H9 (cell line): ENCODE measurements at regions not wholly inside any gene's neighbourhood (a gene's known extent, or its start where the extent isn't known, plus 50 kb on each side); places are given as distances from the start of the nearest gene placed in this dataset.

Source experiments
- DNase-seq: peaks from one replicate; pipeline ENCODE4 v3.0.0-alpha.2; 2017
- H2AFZ ChIP-seq: one replicate; pipeline ENCODE4 v1.6.1; 2013; ENCODE audit warnings: mild to moderate bottlenecking, low read length, control low read depth, moderate library complexity
- H2AK5ac ChIP-seq: 2 replicates; pipeline ENCODE4 v1.6.1; 2013; ENCODE audit warnings: low read length, control low read depth, mixed read lengths; ENCODE audit not compliant: insufficient read length
- H2BK120ac ChIP-seq: one replicate; pipeline ENCODE4 v1.6.1; 2013; ENCODE audit warnings: low read depth, mild to moderate bottlenecking, low read length, control low read depth, inconsistent platforms; ENCODE audit not compliant: poor library complexity, severe bottlenecking
- H2BK12ac ChIP-seq: 2 replicates; pipeline ENCODE4 v1.6.1; 2013; ENCODE audit warnings: low read length, control low read depth, mixed read lengths, low read depth; ENCODE audit not compliant: insufficient read length
- H2BK15ac ChIP-seq: 2 replicates; pipeline ENCODE4 v1.6.1; 2013; ENCODE audit warnings: low read depth, low read length, control low read depth
- H2BK20ac ChIP-seq: one replicate; pipeline ENCODE4 v1.6.1; 2013; ENCODE audit warnings: low read depth, mild to moderate bottlenecking, low read length, control low read depth, inconsistent platforms; ENCODE audit not compliant: poor library complexity, severe bottlenecking
- H2BK5ac ChIP-seq: 2 replicates; pipeline ENCODE4 v1.6.1; 2013; ENCODE audit warnings: low read length, control low read depth, mixed read lengths; ENCODE audit not compliant: insufficient read length
- H3K14ac ChIP-seq: 2 replicates; pipeline ENCODE4 v1.6.1; 2013; ENCODE audit warnings: low read length, control low read depth; ENCODE audit not compliant: insufficient read depth
- H3K18ac ChIP-seq: 2 replicates; pipeline ENCODE4 v1.6.1; 2013; ENCODE audit warnings: low read depth, mild to moderate bottlenecking, mixed read lengths, low read length, control low read depth; ENCODE audit not compliant: insufficient read length
- H3K23ac ChIP-seq: 2 replicates; pipeline ENCODE4 v1.6.1; 2013; ENCODE audit warnings: low read length, control low read depth, mixed read lengths, low read depth; ENCODE audit not compliant: insufficient read length
- H3K23me2 ChIP-seq: 2 replicates; pipeline ENCODE4 v1.6.1; 2013; ENCODE audit warnings: low read depth, mild to moderate bottlenecking, mixed read lengths, low read length, control low read depth; ENCODE audit not compliant: insufficient read length, poor library complexity, severe bottlenecking
- H3K27ac ChIP-seq: 2 replicates; pipeline ENCODE4 v1.5.1; 2013; ENCODE audit warnings: low read length, control low read depth, mixed read lengths, low read depth; ENCODE audit not compliant: insufficient read length
- H3K27me3 ChIP-seq: 2 replicates; pipeline ENCODE4 v1.6.1; 2013; ENCODE audit warnings: low read length, control low read depth, inconsistent platforms; ENCODE audit not compliant: insufficient read depth
- H3K4ac ChIP-seq: 2 replicates; pipeline ENCODE4 v1.6.1; 2013; ENCODE audit warnings: low read depth, mild to moderate bottlenecking, control low read depth, inconsistent platforms, low read length, moderate library complexity
- H3K4me1 ChIP-seq: 2 replicates; pipeline ENCODE4 v1.6.1; 2013; ENCODE audit warnings: low read length, control low read depth, inconsistent platforms; ENCODE audit not compliant: insufficient read depth
- H3K4me2 ChIP-seq: 2 replicates; pipeline ENCODE4 v1.6.1; 2013; ENCODE audit warnings: low read length, control low read depth, mixed read lengths; ENCODE audit not compliant: insufficient read length, insufficient read depth
- H3K56ac ChIP-seq: 2 replicates; pipeline ENCODE4 v1.6.1; 2013; ENCODE audit warnings: low read depth, mild to moderate bottlenecking, mixed read lengths, low read length, control low read depth; ENCODE audit not compliant: insufficient read length
- H3K79me1 ChIP-seq: 2 replicates; pipeline ENCODE4 v1.6.1; 2013; ENCODE audit warnings: low read depth, mild to moderate bottlenecking, moderate library complexity, low read length, control low read depth, inconsistent platforms; ENCODE audit not compliant: insufficient read depth, poor library complexity, severe bottlenecking
- H3K79me2 ChIP-seq: 2 replicates; pipeline ENCODE4 v1.6.1; 2013; ENCODE audit warnings: low read length, control low read depth, inconsistent platforms; ENCODE audit not compliant: insufficient read depth
- H3K9ac ChIP-seq: 2 replicates; pipeline ENCODE4 v1.6.1; 2013; ENCODE audit warnings: low read length, control low read depth, mixed read lengths; ENCODE audit not compliant: insufficient read length; ENCODE audit errors: extremely low read depth
- H3K9me3 ChIP-seq: one replicate; pipeline ENCODE4 v1.6.1; 2013; ENCODE audit warnings: low read depth, low read length, inconsistent platforms; ENCODE audit not compliant: control insufficient read depth
- H3T11ph ChIP-seq: one replicate; pipeline ENCODE4 v1.6.1; 2013; ENCODE audit warnings: mild to moderate bottlenecking, low read length, control low read depth, inconsistent platforms
- H4K20me1 ChIP-seq: one replicate; pipeline ENCODE4 v1.6.1; 2013; ENCODE audit not compliant: control insufficient read depth, insufficient read length, insufficient read depth
- H4K5ac ChIP-seq: 2 replicates; pipeline ENCODE4 v1.6.1; 2013; ENCODE audit warnings: low read depth, mild to moderate bottlenecking, mixed read lengths, low read length, control low read depth; ENCODE audit not compliant: insufficient read length
- H4K8ac ChIP-seq: replicated peaks from 2 replicates; pipeline ENCODE4 v1.6.1; 2013; ENCODE audit warnings: low read length, control low read depth, mixed read lengths, low read depth; ENCODE audit not compliant: insufficient read length
- H4K91ac ChIP-seq: 2 replicates; pipeline ENCODE4 v1.6.1; 2013; ENCODE audit warnings: low read depth, mild to moderate bottlenecking, moderate library complexity, mixed read lengths, low read length, control low read depth; ENCODE audit not compliant: insufficient read length
- H3K27ac Mint-ChIP-seq, 3 experiments: 2 replicates in 2 of 3; 3 replicates in 1 of 3; pipeline ENCODE4 v1.8.0; 2020 to 2021; ENCODE audit warnings: mixed read lengths in 3 of 3, mild to moderate bottlenecking in 1 of 3, moderate library complexity in 1 of 3
- H3K27me3 Mint-ChIP-seq: 2 replicates; pipeline ENCODE4 v1.8.0; 2021; ENCODE audit warnings: low read depth, mild to moderate bottlenecking, moderate library complexity, mixed read lengths
- H3K36me3 Mint-ChIP-seq, 3 experiments: 2 replicates in 2 of 3; 3 replicates in 1 of 3; pipeline ENCODE4 v1.8.0; 2020 to 2021; ENCODE audit warnings: low read depth in 3 of 3, mixed read lengths in 3 of 3; ENCODE audit not compliant: insufficient read depth in 1 of 3
- H3K4me1 Mint-ChIP-seq, 2 experiments: 2 replicates each; pipeline ENCODE4 v1.8.0; 2020; ENCODE audit warnings: mixed read lengths in 2 of 2
- H3K4me3 Mint-ChIP-seq, 2 experiments: 2 replicates in 1 of 2; 3 replicates in 1 of 2; pipeline ENCODE4 v1.8.0; 2020 to 2021; ENCODE audit warnings: mild to moderate bottlenecking in 2 of 2, mixed read lengths in 2 of 2, moderate library complexity in 1 of 2
- H3K9me3 Mint-ChIP-seq, 2 experiments: 2 replicates in 1 of 2; 3 replicates in 1 of 2; pipeline ENCODE4 v1.8.0; 2020; ENCODE audit warnings: mild to moderate bottlenecking in 2 of 2, mixed read lengths in 2 of 2, moderate library complexity in 1 of 2
- CTCF ChIP-seq: fragments of 200-600 bp; sonication (generic); conservative IDR thresholded peaks from 3 replicates; pipeline ENCODE4 v1.8.0; 2021; ENCODE audit warnings: antibody characterized with exemption, mild to moderate bottlenecking
- WGBS: extraction: QIAGEN DNeasy Blood & Tissue Kit; methylation state at CpG from one replicate; pipeline ENCODE4 v1.1.7; 2013; ENCODE audit warnings: missing lambda C conversion rate, low lambda C conversion rate, mixed read lengths; ENCODE audit not compliant: insufficient read length; ENCODE audit errors: extremely low coverage; 5-methylcytosine and 5-hydroxymethylcytosine counted together

GRCh38 chr3:59499954-59500353, 450.1 kb upstream of the CFAP20DC start:
- no peak overlapping the region for H2AFZ ChIP-seq
- WGBS, result no CpG with 5 or more reads among the region's 4 CpGs
- H2BK12ac ChIP-seq, result no peak overlapping the region
- H2AK5ac ChIP-seq, result no peak overlapping the region
- no peak overlapping the region for H4K5ac ChIP-seq
- H4K8ac ChIP-seq, result no peak overlapping the region
- no peak overlapping the region for H4K91ac ChIP-seq
- no peak overlapping the region for H2BK120ac ChIP-seq
- H3K9me3 ChIP-seq, result no peaks in the 10 kb centered on the region
- H3K14ac ChIP-seq, result no peak overlapping the region
- Mint-ChIP-seq H3K9me3 (no peaks in the 10 kb centered on the region; a peak in 2 of 5 replicates), H3K4me1 (peaks cover 0 to 3% of the 10 kb centered on the region in 2 experiments; a peak in 1 of 4 replicates), H3K27me3 (peaks cover 4% of the 10 kb centered on the region; the same call in 1 of the 2 replicates), H3K27ac (no peak overlapping the region), H3K4me3 (no peak overlapping the region), H3K36me3 (peaks cover 0 to 7% (median 0%) of the 10 kb centered on the region in 3 experiments; a peak in 1 of 7 replicates)
- no peak overlapping the region for H3K4me2 ChIP-seq
- no peaks in the 10 kb centered on the region for H3K27me3 ChIP-seq
- H4K20me1 ChIP-seq, result no peaks in the 10 kb centered on the region
- H2BK20ac ChIP-seq, result no peak overlapping the region
- no peaks in the 10 kb centered on the region for H3K79me1 ChIP-seq
- no peak for DNase-seq
- H3K18ac ChIP-seq, result no peak overlapping the region
- no peak overlapping the region for H3K9ac ChIP-seq
- H2BK5ac ChIP-seq, result no peak overlapping the region
- H3K23ac ChIP-seq, result no peak overlapping the region
- H3K23me2 ChIP-seq, result no peaks in the 10 kb centered on the region
- no peaks in the 10 kb centered on the region for H3K4me1 ChIP-seq
- no peaks in the 10 kb centered on the region for H3K79me2 ChIP-seq
- no peak overlapping the region for H3K27ac ChIP-seq
- H3K4ac ChIP-seq, result no peak overlapping the region
- TF ChIP-seq CTCF, result 0 out of 3 replicates have a peak, but pooled peaks have one; percentile 19
- no peak overlapping the region for H2BK15ac ChIP-seq
- no peak overlapping the region for H3K56ac ChIP-seq
- no peak overlapping the region for H3T11ph ChIP-seq
